ENCODE measurements at regions not wholly inside any gene's neighbourhood (a gene's known extent, or its start where the extent isn't known, plus 50 kb on each side); places are given as distances from the start of the nearest gene placed in this dataset.

- TF ChIP-seq, protein P1, sequence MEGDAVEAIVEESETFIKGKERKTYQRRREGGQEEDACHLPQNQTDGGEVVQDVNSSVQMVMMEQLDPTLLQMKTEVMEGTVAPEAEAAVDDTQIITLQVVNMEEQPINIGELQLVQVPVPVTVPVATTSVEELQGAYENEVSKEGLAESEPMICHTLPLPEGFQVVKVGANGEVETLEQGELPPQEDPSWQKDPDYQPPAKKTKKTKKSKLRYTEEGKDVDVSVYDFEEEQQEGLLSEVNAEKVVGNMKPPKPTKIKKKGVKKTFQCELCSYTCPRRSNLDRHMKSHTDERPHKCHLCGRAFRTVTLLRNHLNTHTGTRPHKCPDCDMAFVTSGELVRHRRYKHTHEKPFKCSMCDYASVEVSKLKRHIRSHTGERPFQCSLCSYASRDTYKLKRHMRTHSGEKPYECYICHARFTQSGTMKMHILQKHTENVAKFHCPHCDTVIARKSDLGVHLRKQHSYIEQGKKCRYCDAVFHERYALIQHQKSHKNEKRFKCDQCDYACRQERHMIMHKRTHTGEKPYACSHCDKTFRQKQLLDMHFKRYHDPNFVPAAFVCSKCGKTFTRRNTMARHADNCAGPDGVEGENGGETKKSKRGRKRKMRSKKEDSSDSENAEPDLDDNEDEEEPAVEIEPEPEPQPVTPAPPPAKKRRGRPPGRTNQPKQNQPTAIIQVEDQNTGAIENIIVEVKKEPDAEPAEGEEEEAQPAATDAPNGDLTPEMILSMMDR (IDR thresholded peaks at IDR 0.05) = no peak
- no peak for TF ChIP-seq EP300 (IDR thresholded peaks at IDR 0.05)
- TF ChIP-seq POLR2A (IDR thresholded peaks at IDR 0.05) = no peak
- no peak for TF ChIP-seq POLR2AphosphoS5 (IDR thresholded peaks at IDR 0.05)
Measured at GRCh38 chr6:14933183-14933544, 312.7 kb upstream of the JARID2 start.
